Mesenteric fat pad (tissue), 1 donor: ENCODE measurements at regions not wholly inside any gene's neighbourhood (a gene's known extent, or its start where the extent isn't known, plus 50 kb on each side); places are given as distances from the start of the nearest gene placed in this dataset.

ENCODE experiments used
- DNase-seq: peaks from one replicate; pipeline ENCODE4 v3.0.0-alpha.2; 2020; ENCODE audit warnings: low spot score
- donor health status: DM: yes; HTN: yes; CAD: no.

GRCh38 chr12:65653321-65653720, 171.0 kb upstream of the HMGA2 start:
- no peak for DNase-seq

GRCh38 chr12:65653946-65654629, 170.2 kb upstream of the HMGA2 start:
- no peak for DNase-seq

GRCh38 chr12:65655074-65655493, 169.2 kb upstream of the HMGA2 start:
- no peak for DNase-seq

DNA sequence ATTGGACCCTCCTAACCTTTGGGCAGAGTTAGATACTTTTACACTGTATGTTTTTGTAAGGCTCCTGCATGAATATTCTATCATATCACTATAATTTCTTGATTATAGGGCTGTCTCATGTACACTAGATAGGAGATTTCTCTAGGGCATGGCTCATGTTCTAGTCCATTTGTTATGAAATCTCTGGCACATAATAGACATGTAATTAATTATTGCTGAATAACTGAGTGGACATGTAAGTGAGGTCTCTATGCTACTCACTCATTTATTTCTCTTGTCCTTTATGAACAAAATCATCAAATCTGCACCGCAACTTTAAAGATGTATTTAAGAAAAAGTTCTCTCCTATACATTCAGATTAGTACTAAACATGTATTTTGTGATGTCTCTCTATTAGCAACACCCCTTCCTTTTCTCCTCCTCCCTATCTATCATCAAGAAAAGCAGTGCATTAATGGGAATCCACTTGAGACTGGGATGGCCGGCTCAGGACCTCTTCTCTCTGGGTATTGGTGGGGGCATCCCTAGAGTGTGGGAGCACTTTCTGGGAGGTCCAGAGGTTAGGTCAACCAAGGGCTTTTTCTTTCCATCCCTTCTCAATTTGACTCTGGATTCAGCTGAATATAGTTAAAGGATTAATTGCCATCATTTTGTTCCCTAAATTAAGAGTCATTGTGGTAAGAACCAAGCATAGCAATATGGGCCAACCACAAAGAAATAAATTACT, 168.0 kb upstream of the HMGA2 start:
- no peak for DNase-seq

DNA sequence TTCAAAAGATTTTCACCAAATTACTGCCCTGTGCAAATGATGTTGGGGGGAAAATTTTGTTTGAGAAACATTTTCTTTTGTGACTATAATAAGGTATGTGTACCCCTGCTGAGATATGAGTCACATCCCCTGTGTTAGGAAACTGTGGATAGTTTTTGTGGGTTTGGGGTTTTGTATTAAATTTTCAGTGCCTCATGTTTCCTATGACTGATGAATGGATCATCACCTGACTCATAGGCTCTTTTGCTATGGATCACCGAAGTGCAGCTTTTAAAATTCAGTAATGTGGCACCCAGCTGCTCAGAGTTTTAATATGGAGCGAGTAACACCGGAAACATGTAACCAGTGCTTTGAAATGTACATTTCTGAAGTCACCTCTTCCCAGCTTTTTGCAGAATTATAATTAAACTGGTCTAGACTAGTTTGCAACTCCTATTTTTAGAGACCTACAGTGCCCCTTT, 167.4 kb upstream of the HMGA2 start:
- DNase-seq: no peak

GRCh38 chr12:65657635-65658034, 166.6 kb upstream of the HMGA2 start:
- DNase-seq: no peak

DNA sequence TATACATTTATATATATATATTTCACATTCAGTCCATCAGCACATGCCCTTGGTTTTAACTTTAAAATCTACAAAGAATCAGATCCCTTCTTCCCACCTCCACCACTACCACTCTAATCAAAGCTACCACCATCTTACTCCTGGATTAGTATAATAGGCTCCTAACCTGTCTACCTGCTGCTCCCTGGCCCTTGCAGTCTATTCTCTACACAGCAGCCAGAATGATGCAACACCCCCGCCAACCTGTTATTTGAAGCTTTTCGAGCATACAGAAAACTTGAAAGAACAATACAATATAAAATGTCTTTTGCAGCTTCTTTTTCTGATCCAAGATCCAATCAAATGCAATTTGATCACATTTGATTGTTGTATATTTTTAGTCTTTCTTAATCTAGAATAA, 165.9 kb upstream of the HMGA2 start:
- DNase-seq: no peak

DNA sequence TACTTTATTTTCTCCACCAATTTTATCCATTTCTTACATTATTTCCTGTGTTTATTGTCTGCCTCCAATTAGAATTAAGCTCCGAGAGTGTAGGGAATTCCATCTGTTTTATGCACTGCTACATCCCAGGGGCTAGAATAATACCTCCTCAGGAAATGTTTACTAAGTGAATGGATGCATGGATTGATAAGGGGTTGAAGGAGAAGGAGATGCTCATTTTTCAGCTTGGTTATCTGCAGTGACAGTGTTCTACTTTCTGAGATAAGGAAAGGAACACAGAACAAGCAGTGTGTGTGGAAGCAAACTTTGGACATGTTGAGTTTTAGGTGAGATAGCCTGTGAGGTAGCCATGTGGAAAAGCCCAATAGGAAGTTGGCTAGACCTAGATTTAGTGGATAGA, 164.6 kb upstream of the HMGA2 start:
- no peak for DNase-seq

DNA sequence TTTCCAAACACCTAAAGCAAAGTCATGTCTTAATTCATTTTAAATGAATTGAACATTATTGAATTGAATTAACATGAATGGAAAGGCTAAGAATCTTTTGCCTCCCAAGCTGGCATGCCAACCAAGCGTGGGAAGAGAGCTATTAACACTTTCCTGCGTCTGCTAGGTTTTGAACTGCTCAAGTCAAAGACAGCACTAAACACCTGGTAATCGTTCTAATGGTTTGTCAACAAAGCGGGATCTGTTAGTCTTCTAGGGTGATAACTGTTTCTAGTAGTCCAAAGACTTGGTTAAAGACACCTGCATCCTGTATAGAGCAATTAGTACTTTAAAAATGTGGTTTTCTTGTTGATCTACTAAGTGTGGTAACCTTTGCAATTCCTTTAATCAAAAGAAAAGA, 164.2 kb upstream of the HMGA2 start:
- DNase-seq: no peak

GRCh38 chr12:65660836-65661235, 163.4 kb upstream of the HMGA2 start:
- DNase-seq: no peak

- DNase-seq: no peak
These were observed 161.7 kb upstream of the HMGA2 start for GRCh38 chr12:65662590-65662989.

GRCh38 chr12:65663097-65663496, 161.2 kb upstream of the HMGA2 start:
- no peak for DNase-seq

- DNase-seq: no peak
These were observed 160.6 kb upstream of the HMGA2 start for GRCh38 chr12:65663648-65664047.

DNA sequence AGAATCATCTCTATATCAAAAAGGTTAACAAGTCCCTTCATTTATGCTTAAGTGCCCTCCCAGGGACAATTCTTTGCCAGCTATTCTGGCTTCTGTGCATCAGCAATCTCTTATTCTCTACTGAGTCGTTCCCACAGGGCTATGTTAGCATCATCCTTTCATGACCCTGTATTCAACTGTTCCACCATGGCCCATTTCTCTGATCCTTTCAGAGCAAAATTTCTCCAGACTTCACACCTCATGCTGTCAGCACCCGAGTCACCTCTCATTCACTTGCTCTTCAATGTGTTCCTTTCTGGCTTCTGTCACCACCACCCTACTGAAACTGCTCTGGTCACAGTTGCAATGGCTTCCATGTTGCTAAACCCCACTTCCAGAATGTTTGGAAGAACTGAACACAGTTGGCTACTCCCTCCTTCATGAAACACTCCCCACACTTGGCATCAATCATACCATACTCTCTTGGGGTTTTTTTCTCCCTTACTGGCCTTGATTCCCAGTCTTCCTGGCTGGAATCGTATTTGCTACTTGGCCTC, 159.5 kb upstream of the HMGA2 start:
- no peak for DNase-seq

GRCh38 chr12:65665817-65666216, 158.5 kb upstream of the HMGA2 start:
- no peak for DNase-seq

- DNase-seq: no peak
These were observed 157.4 kb upstream of the HMGA2 start for GRCh38 chr12:65666876-65667275.

- no peak for DNase-seq
These were observed 156.4 kb upstream of the HMGA2 start for GRCh38 chr12:65667932-65668331.

DNA sequence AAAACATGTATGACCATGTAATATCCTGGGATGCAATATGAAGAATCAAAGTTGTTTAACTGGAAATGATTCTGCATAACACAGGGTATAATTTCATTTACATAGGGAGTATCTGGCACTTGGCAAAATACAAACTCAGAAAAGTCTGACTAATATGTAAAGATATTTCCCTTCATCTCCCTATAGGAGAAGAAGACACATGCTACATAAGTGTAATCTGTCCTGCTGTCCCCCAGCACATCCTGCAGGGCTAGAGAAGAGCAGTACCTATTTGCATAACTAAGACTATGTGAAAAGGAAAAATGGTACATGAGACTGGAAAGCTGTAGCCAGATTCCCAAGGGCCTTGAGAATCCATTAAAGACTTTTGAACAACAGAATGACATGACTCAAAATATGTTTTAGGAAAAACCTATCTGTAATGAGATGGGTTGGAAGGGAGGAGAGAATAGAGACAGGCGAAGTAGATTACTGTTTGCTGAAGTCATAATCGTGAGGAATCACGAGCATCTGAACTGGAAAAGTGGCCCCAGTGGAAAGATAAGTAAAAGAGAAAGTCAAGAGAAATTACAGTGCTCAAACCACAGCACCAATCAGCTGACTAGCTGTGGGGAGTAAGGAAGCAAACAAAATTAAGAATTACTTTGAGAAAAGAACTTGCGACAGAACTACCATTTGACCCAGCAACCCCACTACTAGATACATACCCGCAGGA, 155.1 kb upstream of the HMGA2 start:
- no peak for DNase-seq

- no peak for DNase-seq
These were observed 153.5 kb upstream of the HMGA2 start for GRCh38 chr12:65670775-65671174.

GRCh38 chr12:65672441-65672840, 151.8 kb upstream of the HMGA2 start:
- DNase-seq: no peak

DNA sequence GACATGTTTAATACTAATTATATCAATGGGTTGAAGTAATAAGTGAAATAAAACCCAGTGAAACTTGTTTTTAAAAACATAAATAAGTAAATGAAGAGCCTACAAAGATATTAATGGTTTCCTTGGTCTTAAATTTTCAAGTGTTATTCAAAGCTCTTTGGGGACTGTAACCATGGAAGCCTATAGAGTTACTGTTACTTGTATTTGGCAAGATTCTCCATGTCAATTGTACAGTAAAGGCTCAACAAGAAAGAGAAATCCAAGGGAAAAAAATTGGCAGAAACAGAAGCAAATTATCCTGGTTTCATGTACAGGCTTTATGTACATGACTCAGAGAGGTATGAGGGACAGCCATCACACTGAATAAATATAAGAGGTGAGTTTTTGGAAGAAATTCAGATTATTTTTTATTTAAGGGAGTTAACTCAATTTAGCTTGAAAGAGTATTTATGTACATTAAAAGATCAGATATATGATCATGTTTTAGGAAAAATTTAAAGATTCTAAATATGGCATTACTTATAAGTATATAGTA, 151.1 kb upstream of the HMGA2 start:
- DNase-seq: no peak

DNA sequence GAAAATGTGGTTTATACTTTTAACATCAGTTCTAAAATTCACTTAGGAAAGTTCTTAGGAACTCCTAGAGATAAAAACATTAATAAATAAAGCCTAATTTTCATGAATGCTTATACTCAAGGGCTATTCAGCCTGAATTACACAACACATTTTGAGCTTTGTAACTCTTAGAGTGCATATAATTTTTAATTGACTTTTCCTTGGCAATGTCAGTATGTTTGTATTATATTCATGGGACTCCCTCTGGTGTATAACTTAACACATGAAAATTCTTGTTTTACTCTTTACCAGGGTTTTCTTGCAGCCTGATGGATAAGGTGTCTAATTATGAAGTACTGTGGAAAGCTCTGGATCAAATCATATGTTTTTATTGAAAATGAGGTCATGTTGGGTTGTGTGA, 150.6 kb upstream of the HMGA2 start:
- no peak for DNase-seq
